ENCODE measurements at regions not wholly inside any gene's neighbourhood (a gene's known extent, or its start where the extent isn't known, plus 50 kb on each side); places are given as distances from the start of the nearest gene placed in this dataset.

DNA sequence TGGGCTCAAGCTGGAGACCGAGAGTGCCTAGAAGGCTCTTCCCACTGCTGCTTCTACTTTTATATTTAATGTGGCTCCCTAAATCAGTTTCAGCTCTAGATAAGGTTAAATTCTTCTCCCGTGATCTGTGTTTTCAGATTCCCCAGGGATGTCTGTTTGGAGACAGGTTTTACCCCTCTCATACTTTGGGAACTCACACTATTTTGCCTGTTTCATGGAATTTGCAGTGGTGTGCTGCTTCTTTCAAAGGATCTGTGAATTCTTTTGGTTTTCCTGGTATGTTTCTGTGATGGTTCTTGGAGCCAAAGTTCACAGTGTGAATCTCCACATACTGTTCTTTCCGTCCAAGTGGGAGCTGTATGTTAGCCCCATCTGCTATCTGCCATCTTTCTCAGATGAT lies 238.3 kb upstream of the SLITRK3 start:
- DNase-seq (ENCODE audit: low spot score in 2 of 2) = no peak
- no peaks in the 10 kb centered on the region for H3K27me3 ChIP-seq
- no peak overlapping the region for H3K4me3 ChIP-seq
- WGBS, 2 donors = 78 to 87% methylated on average over 3 of the region's 3 CpGs
- H3K4me1 ChIP-seq = no peaks in the 10 kb centered on the region
- TF ChIP-seq, protein P1, sequence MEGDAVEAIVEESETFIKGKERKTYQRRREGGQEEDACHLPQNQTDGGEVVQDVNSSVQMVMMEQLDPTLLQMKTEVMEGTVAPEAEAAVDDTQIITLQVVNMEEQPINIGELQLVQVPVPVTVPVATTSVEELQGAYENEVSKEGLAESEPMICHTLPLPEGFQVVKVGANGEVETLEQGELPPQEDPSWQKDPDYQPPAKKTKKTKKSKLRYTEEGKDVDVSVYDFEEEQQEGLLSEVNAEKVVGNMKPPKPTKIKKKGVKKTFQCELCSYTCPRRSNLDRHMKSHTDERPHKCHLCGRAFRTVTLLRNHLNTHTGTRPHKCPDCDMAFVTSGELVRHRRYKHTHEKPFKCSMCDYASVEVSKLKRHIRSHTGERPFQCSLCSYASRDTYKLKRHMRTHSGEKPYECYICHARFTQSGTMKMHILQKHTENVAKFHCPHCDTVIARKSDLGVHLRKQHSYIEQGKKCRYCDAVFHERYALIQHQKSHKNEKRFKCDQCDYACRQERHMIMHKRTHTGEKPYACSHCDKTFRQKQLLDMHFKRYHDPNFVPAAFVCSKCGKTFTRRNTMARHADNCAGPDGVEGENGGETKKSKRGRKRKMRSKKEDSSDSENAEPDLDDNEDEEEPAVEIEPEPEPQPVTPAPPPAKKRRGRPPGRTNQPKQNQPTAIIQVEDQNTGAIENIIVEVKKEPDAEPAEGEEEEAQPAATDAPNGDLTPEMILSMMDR (IDR thresholded peaks at IDR 0.05) = no peak
- TF ChIP-seq POLR2A (IDR thresholded peaks at IDR 0.05) = no peak
- no peak for TF ChIP-seq EP300 (IDR thresholded peaks at IDR 0.05)
- H3K9me3 ChIP-seq = no peaks in the 10 kb centered on the region
- no peaks in the 10 kb centered on the region for H3K36me3 ChIP-seq
- H3K27ac ChIP-seq = no peak overlapping the region

DNA sequence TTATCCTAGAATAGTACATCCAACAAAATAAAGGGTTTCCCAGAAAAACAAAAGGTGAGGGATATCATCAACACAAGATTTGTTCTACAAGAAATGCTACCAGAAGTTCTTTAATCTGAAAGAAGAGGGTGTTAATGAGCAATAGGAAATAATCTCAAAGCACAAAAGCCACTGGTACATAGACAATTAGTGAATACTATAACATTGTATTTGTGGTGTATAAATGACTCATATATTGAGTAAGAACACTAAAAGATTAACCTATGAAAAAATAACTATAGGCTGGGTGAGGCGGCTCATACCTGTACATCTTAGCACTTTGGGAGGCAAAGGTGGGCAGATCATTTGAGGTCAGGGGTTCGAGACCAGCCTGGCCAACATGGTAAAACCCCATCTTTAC lies 210.2 kb upstream of the SLITRK3 start:
- no peak overlapping the region for H3K4me3 ChIP-seq
- H3K27ac ChIP-seq = no peak overlapping the region
- no peaks in the 10 kb centered on the region for H3K36me3 ChIP-seq
- no peak for DNase-seq (ENCODE audit: low spot score in 2 of 2)
- H3K9me3 ChIP-seq = no peaks in the 10 kb centered on the region
- 79 to 88% methylated on average over 2 of the region's 2 CpGs for WGBS, 2 donors
- TF ChIP-seq, protein P1 (IDR thresholded peaks at IDR 0.05) = no peak
- TF ChIP-seq POLR2A (IDR thresholded peaks at IDR 0.05) (no peak), EP300 (IDR thresholded peaks at IDR 0.05) (no peak)
- no peaks in the 10 kb centered on the region for H3K4me1 ChIP-seq
- H3K27me3 ChIP-seq = no peaks in the 10 kb centered on the region

DNA sequence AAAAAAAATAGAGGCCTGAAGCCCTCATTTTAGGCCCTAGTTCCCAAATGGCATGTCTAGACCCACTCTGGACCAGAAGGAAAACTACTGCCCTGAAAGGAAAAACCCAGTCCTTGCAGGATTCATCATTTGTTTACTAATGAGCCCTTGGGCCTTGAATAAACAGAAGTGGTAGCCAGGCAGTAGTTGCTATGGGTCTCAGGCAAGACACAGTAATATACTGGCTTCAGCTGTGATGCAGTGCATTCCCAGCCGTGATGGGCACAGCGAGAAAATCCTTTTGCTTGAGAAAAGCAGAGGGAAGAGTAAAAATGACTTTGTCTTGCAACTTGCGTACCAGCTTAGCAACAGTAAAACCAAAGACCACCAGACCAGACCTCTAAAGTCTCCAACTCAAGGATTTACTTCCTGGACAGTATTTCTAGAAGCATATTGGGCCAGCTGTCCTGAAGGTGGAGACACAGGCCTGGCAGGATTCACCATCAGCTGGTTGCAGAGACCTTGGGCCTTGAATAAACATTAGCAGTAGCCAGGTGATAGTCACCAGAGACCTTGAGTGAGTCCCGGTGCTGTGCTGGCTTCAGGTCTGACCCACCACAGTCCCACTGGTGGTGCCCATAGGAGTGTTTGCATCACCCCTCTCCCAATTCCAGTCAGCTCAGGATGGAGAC lies 208.3 kb upstream of the SLITRK3 start:
- WGBS, 2 donors = 87 to 88% methylated on average over 4 of the region's 4 CpGs
- TF ChIP-seq, protein P1 (IDR thresholded peaks at IDR 0.05) = no peak
- TF ChIP-seq EP300 (IDR thresholded peaks at IDR 0.05) = no peak
- no peak for TF ChIP-seq POLR2A (IDR thresholded peaks at IDR 0.05)
- no peaks in the 10 kb centered on the region for H3K36me3 ChIP-seq
- DNase-seq (ENCODE audit: low spot score in 2 of 2) = no peak
- H3K27me3 ChIP-seq = no peaks in the 10 kb centered on the region
- H3K4me1 ChIP-seq = no peaks in the 10 kb centered on the region
- no peaks in the 10 kb centered on the region for H3K9me3 ChIP-seq
- H3K4me3 ChIP-seq = no peak overlapping the region
- no peak overlapping the region for H3K27ac ChIP-seq

DNA sequence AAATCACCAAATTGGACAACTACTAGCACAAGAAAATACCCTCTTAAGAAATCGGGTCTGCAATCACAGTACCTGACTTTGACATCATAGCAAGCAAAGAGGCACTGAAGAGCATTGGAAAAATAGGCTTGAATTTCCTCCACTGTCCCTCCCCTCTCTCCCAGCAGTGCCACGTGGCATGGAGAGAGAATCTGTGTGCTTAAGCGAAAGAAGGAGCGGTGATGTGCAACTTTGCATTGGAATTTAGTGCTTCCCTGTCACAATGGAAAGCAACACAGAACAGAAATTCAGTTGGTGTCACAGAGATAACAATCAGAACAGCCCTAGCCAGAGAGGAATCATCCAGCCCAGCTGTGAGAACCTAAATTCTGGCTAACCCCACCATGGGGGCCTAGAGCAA lies 207.5 kb upstream of the SLITRK3 start:
- no peak overlapping the region for H3K4me3 ChIP-seq
- H3K36me3 ChIP-seq = no peaks in the 10 kb centered on the region
- no peaks in the 10 kb centered on the region for H3K27me3 ChIP-seq
- no peak overlapping the region for H3K27ac ChIP-seq
- no peak for DNase-seq (ENCODE audit: low spot score in 2 of 2)
- no peaks in the 10 kb centered on the region for H3K9me3 ChIP-seq
- WGBS, 2 donors = 64 to 69% methylated on average over 4 of the region's 4 CpGs
- TF ChIP-seq, protein P1 (IDR thresholded peaks at IDR 0.05) = no peak
- TF ChIP-seq EP300 (IDR thresholded peaks at IDR 0.05) (no peak), POLR2A (IDR thresholded peaks at IDR 0.05) (no peak)
- no peaks in the 10 kb centered on the region for H3K4me1 ChIP-seq

DNA sequence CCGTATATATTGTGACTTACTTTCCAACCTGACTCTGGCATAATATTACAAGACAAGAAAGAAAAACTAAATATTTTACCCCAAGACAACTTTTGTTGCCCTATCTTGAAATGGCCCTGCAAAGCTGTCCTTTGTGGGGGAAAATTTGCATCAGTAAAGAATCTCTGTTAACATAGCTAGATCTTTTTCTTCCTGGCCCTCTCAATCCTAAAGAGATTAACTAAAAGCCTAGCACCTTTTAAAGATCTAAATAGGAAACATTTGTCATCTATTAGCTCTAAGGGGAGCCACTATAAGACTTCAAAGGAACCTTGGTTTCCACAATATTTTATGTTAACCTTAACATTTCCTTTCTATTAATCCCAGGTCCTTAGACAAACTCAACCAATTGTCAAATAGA lies 199.0 kb upstream of the SLITRK3 start:
- DNase-seq (ENCODE audit: low spot score in 2 of 2) = no peak
- no peaks in the 10 kb centered on the region for H3K36me3 ChIP-seq
- no peak overlapping the region for H3K4me3 ChIP-seq
- no peaks in the 10 kb centered on the region for H3K9me3 ChIP-seq
- 71 to 73% methylated on average over 1 of the region's 1 CpG for WGBS, 2 donors
- H3K27me3 ChIP-seq = no peaks in the 10 kb centered on the region
- H3K4me1 ChIP-seq = no peaks in the 10 kb centered on the region
- TF ChIP-seq POLR2A (IDR thresholded peaks at IDR 0.05) (no peak), EP300 (IDR thresholded peaks at IDR 0.05) (no peak)
- TF ChIP-seq, protein P1 (IDR thresholded peaks at IDR 0.05) = no peak
- H3K27ac ChIP-seq = no peak overlapping the region

Measured in tibial nerve (tissue), 4 donors.